HCT116 (cell line): ENCODE measurements at regions not wholly inside any gene's neighbourhood (a gene's known extent, or its start where the extent isn't known, plus 50 kb on each side); places are given as distances from the start of the nearest gene placed in this dataset.

ENCODE experiments used
- ATAC-seq: fragments of 200-7000 bp; cut with Tn5 transposase; 2 replicates; pipeline ENCODE4 v1.9.1; 2020; ENCODE audit warnings: mild to moderate bottlenecking, moderate library complexity
- BruUV-seq: library from RNA; stranded (reverse); fragments of 400-500 nt; replicated peaks from 2 replicates; lab custom pipeline; 2021; lab: Mats Ljungman, UMichigan
- CTCF ChIA-PET: fragments of 300-600 bp; sonication (Branson Sonifier 250); formaldehyde crosslinking; loops from one replicate; lab custom pipeline; 2021; ENCODE audit warnings: antibody characterized with exemption; lab: Charles Lee
- POLR2A ChIA-PET: fragments of 300-600, 350-600 bp; sonication (Branson Sonifier 250); formaldehyde crosslinking; loops from one replicate; lab custom pipeline; 2021; ENCODE audit warnings: antibody characterized with exemption; lab: Charles Lee
- RAD21 ChIA-PET, 2 experiments: fragments of 300-600 bp; sonication (Branson Sonifier 250); formaldehyde crosslinking; loops; one replicate each; lab custom pipeline; 2023; ENCODE audit warnings: low total read pairs in 2 of 2; ENCODE audit not compliant: uncharacterized antibody in 2 of 2, unreplicated experiment in 2 of 2, low non-redundant PET in 1 of 2; lab: Charles Lee
- DNase-seq: peaks from one replicate; pipeline ENCODE4 v3.0.0-alpha.2; 2010; ENCODE audit warnings: low read depth, low spot score
- H2AFZ ChIP-seq: fragments of 200-600 bp; shearing (Covaris generic), sonication (generic); 2 replicates; pipeline ENCODE4 v1.6.1; 2017; ENCODE audit warnings: low read depth, mixed run types, mixed read lengths, antibody characterized with exemption, low read length; ENCODE audit not compliant: poor library complexity, severe bottlenecking
- H3K27ac ChIP-seq: 2 replicates; pipeline ENCODE4 v1.5.1; 2012; ENCODE audit warnings: low read depth, low read length
- H3K27me3 ChIP-seq: fragments of 200-600 bp; sonication (generic); 2 replicates; pipeline ENCODE4 v1.6.1; 2016; ENCODE audit warnings: mixed run types, low read length, mixed read lengths; ENCODE audit not compliant: insufficient read depth
- H3K36me3 ChIP-seq, 2 experiments: fragments of 200-500 bp in 1 of 2; fragments of 200-600 bp in 1 of 2; sonication (Bioruptor generic) in 1 of 2; sonication (generic) in 1 of 2; 2 replicates each; pipeline versions ENCODE4 v1.5.1 to v1.6.1; 2014 to 2016; ENCODE audit warnings: low read length in 2 of 2, inconsistent platforms in 1 of 2, mixed read lengths in 1 of 2, mixed run types in 1 of 2; ENCODE audit not compliant: insufficient read depth in 2 of 2, control insufficient read depth in 1 of 2
- H3K4me1 ChIP-seq, 2 experiments: fragments of 200-600 bp in 1 of 2; sonication (generic) in 1 of 2; 2 replicates each; pipeline versions ENCODE4 v1.5.1 to v1.6.1; 2012 to 2017; ENCODE audit warnings: low read length in 2 of 2, inconsistent platforms in 1 of 2, mild to moderate bottlenecking in 1 of 2, mixed read lengths in 1 of 2, mixed run types in 1 of 2, moderate library complexity in 1 of 2; ENCODE audit not compliant: insufficient read depth in 2 of 2, control insufficient read depth in 1 of 2
- H3K4me2 ChIP-seq: fragments of 200-600 bp; sonication (generic); 2 replicates; pipeline ENCODE4 v1.6.1; 2017; ENCODE audit warnings: mixed run types, low read length, mixed read lengths
- H3K4me3 ChIP-seq, 2 experiments: fragments of 200-600 bp in 1 of 2; sonication (generic) in 1 of 2; replicated peaks in 1 of 2; 2 replicates each; pipeline ENCODE4 v1.5.1; 2011 to 2016; ENCODE audit warnings: low read length in 2 of 2, control low read depth in 1 of 2, low read depth in 1 of 2, mild to moderate bottlenecking in 1 of 2, mixed read lengths in 1 of 2, mixed run types in 1 of 2
- H3K79me2 ChIP-seq: fragments of 200-600 bp; sonication (generic); 2 replicates; pipeline ENCODE4 v1.6.1; 2017; ENCODE audit warnings: mild to moderate bottlenecking, mixed run types, low read length, moderate library complexity, mixed read lengths; ENCODE audit not compliant: insufficient read depth
- H3K9ac ChIP-seq: fragments of 200-600 bp; sonication (generic); 2 replicates; pipeline ENCODE4 v1.6.1; 2016; ENCODE audit warnings: low read length, mixed read lengths
- H3K9me2 ChIP-seq: fragments of 200-600 bp; sonication (generic), shearing (Covaris generic); 2 replicates; pipeline ENCODE4 v1.6.1; 2017; ENCODE audit warnings: mixed run types, mild to moderate bottlenecking, moderate library complexity; ENCODE audit not compliant: insufficient read depth
- H3K9me3 ChIP-seq, 2 experiments: fragments of 200-500 bp in 1 of 2; fragments of 200-600 bp in 1 of 2; sonication (Bioruptor generic) in 1 of 2; sonication (generic) in 1 of 2; 2 replicates each; pipeline ENCODE4 v1.6.1; 2014 to 2017; ENCODE audit warnings: low read length in 2 of 2, mixed read lengths in 2 of 2, inconsistent platforms in 1 of 2, low read depth in 1 of 2, mild to moderate bottlenecking in 1 of 2, mixed run types in 1 of 2, moderate library complexity in 1 of 2; ENCODE audit not compliant: control insufficient read depth in 1 of 2, insufficient read depth in 1 of 2
- H4K20me1 ChIP-seq: fragments of 200-600 bp; sonication (generic), shearing (Covaris generic); 2 replicates; pipeline ENCODE4 v1.6.1; 2017; ENCODE audit warnings: mixed run types, mild to moderate bottlenecking, moderate library complexity; ENCODE audit not compliant: insufficient read depth
- ATF3 ChIP-seq: IDR thresholded peaks from 2 replicates; pipeline ENCODE4 v1.6.1; 2012
- CBX3 ChIP-seq: IDR thresholded peaks from 2 replicates; pipeline ENCODE4 v1.6.1; 2012; ENCODE audit warnings: low read depth
- EGR1 ChIP-seq: IDR thresholded peaks from 2 replicates; pipeline ENCODE4 v1.6.1; 2012; ENCODE audit warnings: low read depth
- ELF1 ChIP-seq: IDR thresholded peaks from 2 replicates; pipeline ENCODE4 v1.6.1; 2012; ENCODE audit warnings: low read depth, borderline replicate concordance
- EZH2phosphoT487 ChIP-seq: fragments of 200-600 bp; IDR thresholded peaks from 2 replicates; pipeline ENCODE4 v1.6.1; 2018; ENCODE audit warnings: antibody characterized with exemption, borderline replicate concordance
- FOSL1 ChIP-seq: IDR thresholded peaks from 2 replicates; pipeline ENCODE4 v1.6.1; 2012; ENCODE audit warnings: low read depth
- POLR2A ChIP-seq: IDR thresholded peaks from 2 replicates; pipeline ENCODE4 v1.7.0; 2011; ENCODE audit warnings: borderline replicate concordance; ENCODE audit not compliant: insufficient read depth, insufficient read length; ENCODE audit errors: extremely low read depth
- POLR2AphosphoS5 ChIP-seq: IDR thresholded peaks from 2 replicates; pipeline ENCODE4 v1.6.1; 2011; ENCODE audit warnings: mild to moderate bottlenecking, low read depth, low read length, moderate library complexity
- RAD21 ChIP-seq: IDR thresholded peaks from 2 replicates; pipeline ENCODE4 v1.6.1; 2012; ENCODE audit warnings: low read depth, mild to moderate bottlenecking
- REST ChIP-seq: IDR thresholded peaks from 2 replicates; pipeline ENCODE4 v1.6.1; 2012; ENCODE audit warnings: low read depth
- SP1 ChIP-seq: IDR thresholded peaks from 2 replicates; pipeline ENCODE4 v1.6.1; 2012; ENCODE audit warnings: low read depth
- SRF ChIP-seq: IDR thresholded peaks from 2 replicates; pipeline ENCODE4 v1.6.1; 2012; ENCODE audit warnings: low read depth
- TCF7L2 ChIP-seq: IDR thresholded peaks from 2 replicates; pipeline ENCODE4 v1.7.0; 2011; ENCODE audit warnings: borderline replicate concordance, inconsistent platforms; ENCODE audit not compliant: insufficient read depth, insufficient read length; ENCODE audit errors: extremely low read depth
- YY1 ChIP-seq: IDR thresholded peaks from 2 replicates; pipeline ENCODE4 v1.6.1; 2011; ENCODE audit warnings: low read length, low read depth, moderate library complexity, mild to moderate bottlenecking; ENCODE audit not compliant: insufficient replicate concordance; ENCODE audit errors: extremely low read depth
- ZFX ChIP-seq: fragments of 450-650 bp; IDR thresholded peaks from 2 replicates; pipeline ENCODE4 v1.6.1; 2017
- ZNF274 ChIP-seq: fragments of 200-500 bp; sonication (Bioruptor generic); IDR thresholded peaks from 2 replicates; pipeline ENCODE4 v1.6.1; 2014; ENCODE audit warnings: mild to moderate bottlenecking, low read depth, low read length, inconsistent platforms
- intact Hi-C: fragments of 100-400 bp; cut with micrococcal nuclease; formaldehyde crosslinking; loops from 2 replicates; pipeline ENCODE4 v1.10.0; 2022
- TF ChIP-seq, protein P1 (sequence below), 3 experiments: fragments of 200-600 bp in 1 of 3; sonication (generic) in 1 of 3; IDR thresholded peaks in 2 of 3; conservative IDR thresholded peaks in 1 of 3; 2 replicates each; pipeline ENCODE4 v1.5.1; 2012 to 2017; ENCODE audit warnings: low read depth in 2 of 3, low read length in 2 of 3, antibody characterized with exemption in 1 of 3, borderline replicate concordance in 1 of 3, control low read depth in 1 of 3, mild to moderate bottlenecking in 1 of 3, mixed read lengths in 1 of 3, mixed run types in 1 of 3, moderate library complexity in 1 of 3; ENCODE audit not compliant: insufficient read depth in 1 of 3
- TF ChIP-seq, protein P2 (sequence below): IDR thresholded peaks from 2 replicates; pipeline ENCODE4 v1.6.1; 2012

- BruUV-seq, result no TSS peak
- ChIA-PET POLR2A (no interaction called here), CTCF (no interaction called here), RAD21 (no interaction called here)
- Histone ChIP-seq H3K27ac (no peak overlapping the region), H3K4me2 (no peak overlapping the region), H3K9ac (no peak overlapping the region), H3K36me3 (no peaks in the 10 kb centered on the region), H3K9me3 (no peaks in the 10 kb centered on the region), H3K4me1 (no peaks in the 10 kb centered on the region), H3K4me3 (no peak overlapping the region), H4K20me1 (no peaks in the 10 kb centered on the region), H2AFZ (no peak overlapping the region), H3K9me2 (no peaks in the 10 kb centered on the region), H3K79me2 (no peaks in the 10 kb centered on the region), H3K27me3 (peaks cover 46% of the 10 kb centered on the region)
- intact Hi-C loops, result no loop called here
- DNase-seq, result no peak
- no peak for ATAC-seq
- TF ChIP-seq ATF3, result no peak
- TF ChIP-seq, protein P1, sequence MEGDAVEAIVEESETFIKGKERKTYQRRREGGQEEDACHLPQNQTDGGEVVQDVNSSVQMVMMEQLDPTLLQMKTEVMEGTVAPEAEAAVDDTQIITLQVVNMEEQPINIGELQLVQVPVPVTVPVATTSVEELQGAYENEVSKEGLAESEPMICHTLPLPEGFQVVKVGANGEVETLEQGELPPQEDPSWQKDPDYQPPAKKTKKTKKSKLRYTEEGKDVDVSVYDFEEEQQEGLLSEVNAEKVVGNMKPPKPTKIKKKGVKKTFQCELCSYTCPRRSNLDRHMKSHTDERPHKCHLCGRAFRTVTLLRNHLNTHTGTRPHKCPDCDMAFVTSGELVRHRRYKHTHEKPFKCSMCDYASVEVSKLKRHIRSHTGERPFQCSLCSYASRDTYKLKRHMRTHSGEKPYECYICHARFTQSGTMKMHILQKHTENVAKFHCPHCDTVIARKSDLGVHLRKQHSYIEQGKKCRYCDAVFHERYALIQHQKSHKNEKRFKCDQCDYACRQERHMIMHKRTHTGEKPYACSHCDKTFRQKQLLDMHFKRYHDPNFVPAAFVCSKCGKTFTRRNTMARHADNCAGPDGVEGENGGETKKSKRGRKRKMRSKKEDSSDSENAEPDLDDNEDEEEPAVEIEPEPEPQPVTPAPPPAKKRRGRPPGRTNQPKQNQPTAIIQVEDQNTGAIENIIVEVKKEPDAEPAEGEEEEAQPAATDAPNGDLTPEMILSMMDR (IDR thresholded peaks at IDR 0.05 in 2 of 3, conservative IDR thresholded peaks at IDR 0.05 in 1 of 3; ENCODE audit: borderline replicate concordance in 1 of 3, insufficient read depth in 1 of 3, low read depth in 2 of 3, low read length in 2 of 3), result no peak
- no peak for TF ChIP-seq SRF
- no peak for TF ChIP-seq ELF1
- no peak for TF ChIP-seq EZH2phosphoT487
- TF ChIP-seq RAD21, result no peak
- TF ChIP-seq REST, result no peak
- TF ChIP-seq EGR1, result no peak
- TF ChIP-seq POLR2AphosphoS5, result no peak
- TF ChIP-seq CBX3, result no peak
- no peak for TF ChIP-seq POLR2A
- no peak for TF ChIP-seq ZFX
- TF ChIP-seq SP1, result no peak
- TF ChIP-seq, protein P2, sequence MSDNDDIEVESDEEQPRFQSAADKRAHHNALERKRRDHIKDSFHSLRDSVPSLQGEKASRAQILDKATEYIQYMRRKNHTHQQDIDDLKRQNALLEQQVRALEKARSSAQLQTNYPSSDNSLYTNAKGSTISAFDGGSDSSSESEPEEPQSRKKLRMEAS, result no peak
- TF ChIP-seq TCF7L2, result no peak
- no peak for TF ChIP-seq YY1
- no peak for TF ChIP-seq ZNF274
- TF ChIP-seq FOSL1, result no peak
Measured at GRCh38 chr6:125678601-125679000, 70.8 kb upstream of the HEY2 start.
